ENCODE measurements at regions not wholly inside any gene's neighbourhood (a gene's known extent, or its start where the extent isn't known, plus 50 kb on each side); places are given as distances from the start of the nearest gene placed in this dataset.

DNA sequence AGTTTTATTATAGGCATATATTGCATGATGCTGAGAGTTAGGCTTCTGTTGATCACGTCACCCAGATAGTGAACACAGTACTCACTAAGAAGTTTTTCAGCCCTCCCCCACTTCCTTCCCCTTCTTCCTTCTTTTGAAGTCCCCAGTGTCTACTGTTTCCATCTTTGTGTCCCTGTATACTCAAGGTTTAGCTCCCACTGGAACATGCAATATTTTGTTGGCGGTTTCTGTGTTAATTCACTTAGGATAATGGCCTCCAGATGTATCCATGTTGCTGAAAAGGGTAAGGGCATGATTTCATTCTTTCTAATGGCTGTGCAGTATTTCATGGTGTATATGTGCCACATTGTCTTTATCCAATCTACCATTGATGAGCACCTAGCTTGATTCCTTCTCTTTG lies 764.3 kb downstream of the MTRR start:
- CTCF ChIA-PET, result interaction anchor here (0.6 kb wide), 1 partner anchor 10 kb away, joined by 3 read pairs; no protein-coding TSS in a partner anchor
- Histone ChIP-seq H3K27ac (no peak overlapping the region), H3K4me2 (no peak overlapping the region), H3K9me3 (no peaks in the 10 kb centered on the region), H3K4me1 (no peaks in the 10 kb centered on the region), H3K4me3 (no peak overlapping the region)
- no peak for DNase-seq (ENCODE audit: low read depth in 1 of 2, low spot score in 1 of 2)
- 3% methylated on average over 2 of the region's 2 CpGs for WGBS (ENCODE audit: missing lambda C conversion rate)
- no peak for FAIRE-seq
- POLR2A ChIA-PET, result no interaction called here
- ATAC-seq, result no peak
- TF ChIP-seq HDAC2 (IDR thresholded peaks at IDR 0.05) (no peak), POLR2AphosphoS2 (conservative IDR thresholded peaks at IDR 0.05; ENCODE audit: low read length) (no peak), GATA3 (IDR thresholded peaks at IDR 0.05; ENCODE audit: borderline replicate concordance) (no peak), ESRRA (IDR thresholded peaks at IDR 0.05; ENCODE audit: borderline replicate concordance, low read length) (no peak), RFX5 (IDR thresholded peaks at IDR 0.05) (no peak), HOXB13 (CRISPR knock-in tag; IDR thresholded peaks at IDR 0.05; ENCODE audit: low read depth) (no peak), HOXB5 (CRISPR knock-in tag; IDR thresholded peaks at IDR 0.05) (no peak)
- TF ChIP-seq, protein P1, sequence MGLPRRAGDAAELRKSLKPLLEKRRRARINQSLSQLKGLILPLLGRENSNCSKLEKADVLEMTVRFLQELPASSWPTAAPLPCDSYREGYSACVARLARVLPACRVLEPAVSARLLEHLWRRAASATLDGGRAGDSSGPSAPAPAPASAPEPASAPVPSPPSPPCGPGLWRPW (IDR thresholded peaks at IDR 0.05), result no peak
- TF ChIP-seq, protein P2, sequence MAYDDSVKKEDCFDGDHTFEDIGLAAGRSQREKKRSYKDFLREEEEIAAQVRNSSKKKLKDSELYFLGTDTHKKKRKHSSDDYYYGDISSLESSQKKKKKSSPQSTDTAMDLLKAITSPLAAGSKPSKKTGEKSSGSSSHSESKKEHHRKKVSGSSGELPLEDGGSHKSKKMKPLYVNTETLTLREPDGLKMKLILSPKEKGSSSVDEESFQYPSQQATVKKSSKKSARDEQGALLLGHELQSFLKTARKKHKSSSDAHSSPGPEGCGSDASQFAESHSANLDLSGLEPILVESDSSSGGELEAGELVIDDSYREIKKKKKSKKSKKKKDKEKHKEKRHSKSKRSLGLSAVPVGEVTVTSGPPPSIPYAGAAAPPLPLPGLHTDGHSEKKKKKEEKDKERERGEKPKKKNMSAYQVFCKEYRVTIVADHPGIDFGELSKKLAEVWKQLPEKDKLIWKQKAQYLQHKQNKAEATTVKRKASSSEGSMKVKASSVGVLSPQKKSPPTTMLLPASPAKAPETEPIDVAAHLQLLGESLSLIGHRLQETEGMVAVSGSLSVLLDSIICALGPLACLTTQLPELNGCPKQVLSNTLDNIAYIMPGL (CRISPR knock-in tag; IDR thresholded peaks at IDR 0.05; ENCODE audit: borderline replicate concordance), result no peak

DNA sequence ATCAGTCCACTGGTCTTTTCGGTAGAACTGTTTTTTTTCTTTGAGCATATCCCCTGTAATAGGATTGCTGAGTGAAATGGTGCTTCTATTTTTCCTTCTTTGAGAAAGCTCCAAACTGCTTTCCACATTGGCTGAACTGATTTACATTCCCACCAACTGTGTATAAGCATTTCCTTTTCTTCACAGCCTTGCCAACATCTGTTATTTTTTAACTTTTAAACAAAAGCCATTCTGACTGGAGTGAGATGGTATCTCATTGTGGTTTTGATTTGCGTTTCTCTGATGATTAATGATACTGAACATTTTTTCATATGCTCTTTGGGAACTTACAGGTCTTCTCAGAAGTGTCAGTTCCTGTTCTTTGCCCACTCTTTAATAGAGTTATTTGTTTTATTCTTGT lies 764.7 kb downstream of the MTRR start:
- no peak for ATAC-seq

DNA sequence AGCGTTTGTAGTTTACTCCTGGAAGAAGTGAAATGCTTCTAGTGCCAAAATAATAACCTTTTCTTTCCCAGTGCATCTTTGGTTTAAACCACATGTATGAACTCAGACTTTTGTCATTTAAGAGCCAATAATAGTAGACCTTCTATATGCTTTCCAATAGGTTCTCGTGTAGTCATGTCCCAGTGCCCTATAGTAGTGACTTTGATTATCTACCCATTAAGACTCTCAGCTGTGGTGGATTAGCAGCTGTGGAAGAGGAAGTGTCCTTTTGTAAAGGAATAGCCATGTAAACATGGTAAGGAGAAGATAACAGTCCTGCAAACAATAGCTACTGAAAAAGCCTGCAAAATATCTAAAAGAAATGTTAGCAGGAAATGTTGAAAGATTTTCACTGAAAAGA lies 765.3 kb downstream of the MTRR start:
- no peak for DNase-seq (ENCODE audit: low read depth in 1 of 2, low spot score in 1 of 2)
- FAIRE-seq, result no peak
- ChIA-PET POLR2A (no interaction called here), CTCF (no interaction called here)
- H3K4me2 ChIP-seq, result no peak overlapping the region
- ATAC-seq, result no peak
- 1% methylated on average over 2 of the region's 2 CpGs for WGBS (ENCODE audit: missing lambda C conversion rate)
- H3K4me3 ChIP-seq, result no peak overlapping the region
- H3K4me1 ChIP-seq, result no peaks in the 10 kb centered on the region
- H3K9me3 ChIP-seq, result no peaks in the 10 kb centered on the region
- H3K27ac ChIP-seq, result no peak overlapping the region
- TF ChIP-seq KDM1A (IDR thresholded peaks at IDR 0.05; ENCODE audit: low read depth) (no peak), CHD4 (IDR thresholded peaks at IDR 0.05; ENCODE audit: borderline replicate concordance) (no peak), EP300 (IDR thresholded peaks at IDR 0.05) (no peak), BHLHE40 (IDR thresholded peaks at IDR 0.05; ENCODE audit: low read depth, low read length) (no peak), MAFK (IDR thresholded peaks at IDR 0.05; ENCODE audit: partially characterized antibody) (no peak), PHF8 (IDR thresholded peaks at IDR 0.05; ENCODE audit: borderline replicate concordance, low read depth) (no peak)
- TF ChIP-seq, protein P3, sequence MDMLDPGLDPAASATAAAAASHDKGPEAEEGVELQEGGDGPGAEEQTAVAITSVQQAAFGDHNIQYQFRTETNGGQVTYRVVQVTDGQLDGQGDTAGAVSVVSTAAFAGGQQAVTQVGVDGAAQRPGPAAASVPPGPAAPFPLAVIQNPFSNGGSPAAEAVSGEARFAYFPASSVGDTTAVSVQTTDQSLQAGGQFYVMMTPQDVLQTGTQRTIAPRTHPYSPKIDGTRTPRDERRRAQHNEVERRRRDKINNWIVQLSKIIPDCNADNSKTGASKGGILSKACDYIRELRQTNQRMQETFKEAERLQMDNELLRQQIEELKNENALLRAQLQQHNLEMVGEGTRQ (IDR thresholded peaks at IDR 0.05), result no peak
- TF ChIP-seq, protein P4, sequence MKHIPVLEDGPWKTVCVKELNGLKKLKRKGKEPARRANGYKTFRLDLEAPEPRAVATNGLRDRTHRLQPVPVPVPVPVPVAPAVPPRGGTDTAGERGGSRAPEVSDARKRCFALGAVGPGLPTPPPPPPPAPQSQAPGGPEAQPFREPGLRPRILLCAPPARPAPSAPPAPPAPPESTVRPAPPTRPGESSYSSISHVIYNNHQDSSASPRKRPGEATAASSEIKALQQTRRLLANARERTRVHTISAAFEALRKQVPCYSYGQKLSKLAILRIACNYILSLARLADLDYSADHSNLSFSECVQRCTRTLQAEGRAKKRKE (CRISPR knock-in tag; IDR thresholded peaks at IDR 0.05; ENCODE audit: low read depth), result no peak

More for the DNA sequence above, 764.7 kb downstream of the MTRR start:
- no peak overlapping the region for H3K27ac ChIP-seq
- TF ChIP-seq CHD2 (IDR thresholded peaks at IDR 0.05; ENCODE audit: low read length, partially characterized antibody) (no peak), NR3C1 (IDR thresholded peaks at IDR 0.05) (no peak), GATA3 (IDR thresholded peaks at IDR 0.05; ENCODE audit: borderline replicate concordance) (no peak), KDM1A (IDR thresholded peaks at IDR 0.05; ENCODE audit: low read depth) (no peak), FOSL2 (IDR thresholded peaks at IDR 0.05) (no peak), FOSL2 (CRISPR knock-in tag; IDR thresholded peaks at IDR 0.05) (no peak), MYC (IDR thresholded peaks at IDR 0.05; ENCODE audit: borderline replicate concordance, low read length) (no peak), HOXB13 (CRISPR knock-in tag; IDR thresholded peaks at IDR 0.05; ENCODE audit: low read depth) (no peak), JUN (IDR thresholded peaks at IDR 0.05) (no peak), FOXS1 (CRISPR knock-in tag; IDR thresholded peaks at IDR 0.05) (no peak), ZC3H11A (IDR thresholded peaks at IDR 0.05) (no peak), JUNB (IDR thresholded peaks at IDR 0.05) (no peak), HDAC2 (IDR thresholded peaks at IDR 0.05) (no peak), CHD4 (IDR thresholded peaks at IDR 0.05; ENCODE audit: borderline replicate concordance) (no peak), PHF8 (IDR thresholded peaks at IDR 0.05; ENCODE audit: borderline replicate concordance, low read depth) (no peak), KDM5A (IDR thresholded peaks at IDR 0.05) (no peak)
- TF ChIP-seq, protein P5, sequence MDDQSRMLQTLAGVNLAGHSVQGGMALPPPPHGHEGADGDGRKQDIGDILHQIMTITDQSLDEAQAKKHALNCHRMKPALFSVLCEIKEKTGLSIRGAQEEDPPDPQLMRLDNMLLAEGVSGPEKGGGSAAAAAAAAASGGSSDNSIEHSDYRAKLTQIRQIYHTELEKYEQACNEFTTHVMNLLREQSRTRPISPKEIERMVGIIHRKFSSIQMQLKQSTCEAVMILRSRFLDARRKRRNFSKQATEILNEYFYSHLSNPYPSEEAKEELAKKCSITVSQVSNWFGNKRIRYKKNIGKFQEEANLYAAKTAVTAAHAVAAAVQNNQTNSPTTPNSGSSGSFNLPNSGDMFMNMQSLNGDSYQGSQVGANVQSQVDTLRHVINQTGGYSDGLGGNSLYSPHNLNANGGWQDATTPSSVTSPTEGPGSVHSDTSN (IDR thresholded peaks at IDR 0.05), result no peak
- TF ChIP-seq, protein P6, sequence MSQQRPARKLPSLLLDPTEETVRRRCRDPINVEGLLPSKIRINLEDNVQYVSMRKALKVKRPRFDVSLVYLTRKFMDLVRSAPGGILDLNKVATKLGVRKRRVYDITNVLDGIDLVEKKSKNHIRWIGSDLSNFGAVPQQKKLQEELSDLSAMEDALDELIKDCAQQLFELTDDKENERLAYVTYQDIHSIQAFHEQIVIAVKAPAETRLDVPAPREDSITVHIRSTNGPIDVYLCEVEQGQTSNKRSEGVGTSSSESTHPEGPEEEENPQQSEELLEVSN (IDR thresholded peaks at IDR 0.05; ENCODE audit: borderline replicate concordance, low read depth), result no peak
- TF ChIP-seq, protein P7, sequence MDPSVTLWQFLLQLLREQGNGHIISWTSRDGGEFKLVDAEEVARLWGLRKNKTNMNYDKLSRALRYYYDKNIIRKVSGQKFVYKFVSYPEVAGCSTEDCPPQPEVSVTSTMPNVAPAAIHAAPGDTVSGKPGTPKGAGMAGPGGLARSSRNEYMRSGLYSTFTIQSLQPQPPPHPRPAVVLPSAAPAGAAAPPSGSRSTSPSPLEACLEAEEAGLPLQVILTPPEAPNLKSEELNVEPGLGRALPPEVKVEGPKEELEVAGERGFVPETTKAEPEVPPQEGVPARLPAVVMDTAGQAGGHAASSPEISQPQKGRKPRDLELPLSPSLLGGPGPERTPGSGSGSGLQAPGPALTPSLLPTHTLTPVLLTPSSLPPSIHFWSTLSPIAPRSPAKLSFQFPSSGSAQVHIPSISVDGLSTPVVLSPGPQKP (IDR thresholded peaks at IDR 0.05; ENCODE audit: low read depth, low read length), result no peak
- no peak overlapping the region for H3K4me3 ChIP-seq
- no peak overlapping the region for H3K4me2 ChIP-seq
- DNase-seq (ENCODE audit: low read depth in 1 of 2, low spot score in 1 of 2), result no peak
- H3K9me3 ChIP-seq, result no peaks in the 10 kb centered on the region
- no peaks in the 10 kb centered on the region for H3K4me1 ChIP-seq
- no peak for FAIRE-seq
- ChIA-PET POLR2A (no interaction called here), CTCF (interaction anchor here (0.6 kb wide), 1 partner anchor 10 kb away, joined by 3 read pairs; no protein-coding TSS in a partner anchor)
- WGBS (ENCODE audit: missing lambda C conversion rate), result 0% methylated on average over 2 of the region's 2 CpGs
